ENCODE measurements at regions not wholly inside any gene's neighbourhood (a gene's known extent, or its start where the extent isn't known, plus 50 kb on each side); places are given as distances from the start of the nearest gene placed in this dataset.

GRCh38 chr1:234661317-234661928 lies 51.4 kb upstream of the IRF2BP2 start:
- Histone ChIP-seq H3K27ac (ENCODE audit: low read depth, low read length, poor library complexity, severe bottlenecking) (no peak overlapping the region), H3K36me3 (ENCODE audit: insufficient read depth, low read length, poor library complexity, severe bottlenecking) (no peaks in the 10 kb centered on the region), H3K4me1 (ENCODE audit: insufficient read depth, low read length, poor library complexity, severe bottlenecking) (no peaks in the 10 kb centered on the region), H3K27me3 (replicated peaks; ENCODE audit: insufficient read depth, low read depth, low read length, poor library complexity) (no peaks in the 10 kb centered on the region), H3K9me3 (ENCODE audit: low read depth, low read length, poor library complexity, severe bottlenecking) (no peaks in the 10 kb centered on the region), H3K4me3 (ENCODE audit: low read depth, low read length, poor library complexity, severe bottlenecking) (no peak overlapping the region)
- TF ChIP-seq EZH2 (IDR thresholded peaks at IDR 0.05; ENCODE audit: borderline replicate concordance, low read depth, low read length, poor library complexity, severe bottlenecking) (no peak), CTCF (conservative IDR thresholded peaks at IDR 0.05; ENCODE audit: low read depth, low read length) (no peak)
- no TSS peak for BruUV-seq (replicated peaks)
- POLR2A ChIA-PET (ENCODE audit: low non-redundant PET) = no interaction called here
- CTCF ChIA-PET = no interaction called here
- no peak for DNase-seq (ENCODE audit: low spot score)
- intact Hi-C loops (cut with micrococcal nuclease; ENCODE audit: unreplicated experiment) = no loop called here

GRCh38 chr1:234660536-234661316 lies 50.7 kb upstream of the IRF2BP2 start:
- intact Hi-C loops (cut with micrococcal nuclease; ENCODE audit: unreplicated experiment) = no loop called here
- no peak for DNase-seq (ENCODE audit: low spot score)
- no peak overlapping the region for H3K27ac ChIP-seq (ENCODE audit: low read depth, low read length, poor library complexity, severe bottlenecking)
- TF ChIP-seq EZH2 (IDR thresholded peaks at IDR 0.05; ENCODE audit: borderline replicate concordance, low read depth, low read length, poor library complexity, severe bottlenecking) = no peak
- no peaks in the 10 kb centered on the region for H3K36me3 ChIP-seq (ENCODE audit: insufficient read depth, low read length, poor library complexity, severe bottlenecking)
- H3K9me3 ChIP-seq (ENCODE audit: low read depth, low read length, poor library complexity, severe bottlenecking) = no peaks in the 10 kb centered on the region
- ChIA-PET POLR2A (ENCODE audit: low non-redundant PET) (no interaction called here), CTCF (no interaction called here)
- H3K4me1 ChIP-seq (ENCODE audit: insufficient read depth, low read length, poor library complexity, severe bottlenecking) = no peaks in the 10 kb centered on the region
- H3K27me3 ChIP-seq (replicated peaks; ENCODE audit: insufficient read depth, low read depth, low read length, poor library complexity) = no peaks in the 10 kb centered on the region
- no peak overlapping the region for H3K4me3 ChIP-seq (ENCODE audit: low read depth, low read length, poor library complexity, severe bottlenecking)
- BruUV-seq (replicated peaks) = no TSS peak
